CD4-positive, alpha-beta T cell treated with Interferon alpha-2 for 1 hour (primary cell): ENCODE measurements at regions not wholly inside any gene's neighbourhood (a gene's known extent, or its start where the extent isn't known, plus 50 kb on each side); places are given as distances from the start of the nearest gene placed in this dataset.
"Not testable (repeated sequence)": the region's sequence is repeated elsewhere in the genome, so short reads cannot be mapped to it uniquely, and the experiment has no call there.

ENCODE experiments used
- DNase-seq, 2 donors: peaks; one replicate each; pipeline ENCODE4 v3.0.0-alpha.2; 2020 to 2022

- DNase-seq = no peak
Measured at GRCh38 chr2:12612671-12613070, 104.1 kb upstream of the TRIB2 start.

GRCh38 chr2:12613137-12613835 is 103.5 kb upstream of the TRIB2 start:
- no peak for DNase-seq

GRCh38 chr2:12615509-12615908 is 101.2 kb upstream of the TRIB2 start:
- no peak for DNase-seq

GRCh38 chr2:12616456-12617156 is 100.1 kb upstream of the TRIB2 start:
- no peak for DNase-seq

- no peak for DNase-seq
Measured at GRCh38 chr2:12617366-12617765, 99.4 kb upstream of the TRIB2 start.

- DNase-seq = no peak
Measured at GRCh38 chr2:12617853-12618252, 98.9 kb upstream of the TRIB2 start.

GRCh38 chr2:12618576-12618975 is 98.2 kb upstream of the TRIB2 start:
- DNase-seq = no peak

GRCh38 chr2:12619975-12620374 is 96.8 kb upstream of the TRIB2 start:
- DNase-seq = no peak

- DNase-seq = no peak
Measured at GRCh38 chr2:12620759-12621158, 96.0 kb upstream of the TRIB2 start.

GRCh38 chr2:12623051-12623450 is 93.7 kb upstream of the TRIB2 start:
- DNase-seq = no peak

GRCh38 chr2:12624384-12624783 is 92.4 kb upstream of the TRIB2 start:
- DNase-seq = no peak

- DNase-seq = no peak
Measured at GRCh38 chr2:12624905-12625598, 91.7 kb upstream of the TRIB2 start.

GRCh38 chr2:12628541-12628940 is 88.2 kb upstream of the TRIB2 start:
- DNase-seq = not testable (repeated sequence)

- DNase-seq = no peak
Measured at GRCh38 chr2:12636837-12637581, 79.7 kb upstream of the TRIB2 start.

- DNase-seq = no peak
Measured at GRCh38 chr2:12637754-12638153, 79.0 kb upstream of the TRIB2 start.

- DNase-seq = no peak
Measured at GRCh38 chr2:12641441-12641840, 75.3 kb upstream of the TRIB2 start.

GRCh38 chr2:12642332-12642731 is 74.4 kb upstream of the TRIB2 start:
- no peak for DNase-seq

GRCh38 chr2:12642859-12643258 is 73.9 kb upstream of the TRIB2 start:
- no peak for DNase-seq

GRCh38 chr2:12649602-12650400 is 66.9 kb upstream of the TRIB2 start:
- no peak for DNase-seq

- no peak for DNase-seq
Measured at GRCh38 chr2:12651641-12652040, 65.1 kb upstream of the TRIB2 start.

GRCh38 chr2:12652723-12653122 is 64.0 kb upstream of the TRIB2 start:
- no peak for DNase-seq

GRCh38 chr2:12657560-12657959 is 59.2 kb upstream of the TRIB2 start:
- DNase-seq = no peak
